ENCODE measurements at regions not wholly inside any gene's neighbourhood (a gene's known extent, or its start where the extent isn't known, plus 50 kb on each side); places are given as distances from the start of the nearest gene placed in this dataset.

GRCh38 chr2:183868707-183869106 is 729.6 kb upstream of the ZNF804A start:
- no peak overlapping the region for H3K27ac ChIP-seq (ENCODE audit: low read depth, low read length)
- no peaks in the 10 kb centered on the region for H3K9me3 ChIP-seq (ENCODE audit: control insufficient read depth, insufficient read depth, low read length)
- no peaks in the 10 kb centered on the region for H3K27me3 ChIP-seq (ENCODE audit: control insufficient read depth, insufficient read depth, low read length)
- ChIA-PET CTCF (no interaction called here), POLR2A (no interaction called here)
- no peak for TF ChIP-seq CTCF (IDR thresholded peaks at IDR 0.05; ENCODE audit: low read depth, low read length)
- no peak for DNase-seq (ENCODE audit: low read depth, low spot score)
- H3K4me3 ChIP-seq (ENCODE audit: low read depth, low read length), result no peak overlapping the region

GRCh38 chr2:183872131-183872530 is 726.2 kb upstream of the ZNF804A start:
- POLR2A ChIA-PET, result no interaction called here
- Histone ChIP-seq H3K4me3 (ENCODE audit: low read depth, low read length) (no peak overlapping the region), H3K27me3 (ENCODE audit: control insufficient read depth, insufficient read depth, low read length) (no peaks in the 10 kb centered on the region), H3K27ac (ENCODE audit: low read depth, low read length) (no peak overlapping the region), H3K9me3 (ENCODE audit: control insufficient read depth, insufficient read depth, low read length) (no peaks in the 10 kb centered on the region)
- TF ChIP-seq CTCF (IDR thresholded peaks at IDR 0.05; ENCODE audit: low read depth, low read length), result no peak
- no peak for DNase-seq (ENCODE audit: low read depth, low spot score)
- CTCF ChIA-PET, result no interaction called here

GRCh38 chr2:183881978-183882377 is 716.4 kb upstream of the ZNF804A start:
- TF ChIP-seq CTCF (IDR thresholded peaks at IDR 0.05; ENCODE audit: low read depth, low read length), result no peak
- Histone ChIP-seq H3K27me3 (ENCODE audit: control insufficient read depth, insufficient read depth, low read length) (no peaks in the 10 kb centered on the region), H3K9me3 (ENCODE audit: control insufficient read depth, insufficient read depth, low read length) (peaks cover 4% of the 10 kb centered on the region; the same call in 1 of the 2 replicates), H3K4me3 (ENCODE audit: low read depth, low read length) (no peak overlapping the region), H3K27ac (ENCODE audit: low read depth, low read length) (no peak overlapping the region)
- ChIA-PET POLR2A (no interaction called here), CTCF (no interaction called here)
- DNase-seq (ENCODE audit: low read depth, low spot score), result no peak

- TF ChIP-seq CTCF (IDR thresholded peaks at IDR 0.05; ENCODE audit: low read depth, low read length), result no peak
- Histone ChIP-seq H3K9me3 (ENCODE audit: control insufficient read depth, insufficient read depth, low read length) (peaks cover 12% of the 10 kb centered on the region), H3K27ac (ENCODE audit: low read depth, low read length) (no peak overlapping the region), H3K27me3 (ENCODE audit: control insufficient read depth, insufficient read depth, low read length) (no peaks in the 10 kb centered on the region), H3K4me3 (ENCODE audit: low read depth, low read length) (no peak overlapping the region)
- CTCF ChIA-PET, result no interaction called here
- POLR2A ChIA-PET, result no interaction called here
- DNase-seq (ENCODE audit: low read depth, low spot score), result no peak
Observed at GRCh38 chr2:183892315-183892941, 705.9 kb upstream of the ZNF804A start.

- Histone ChIP-seq H3K27me3 (ENCODE audit: control insufficient read depth, insufficient read depth, low read length) (no peaks in the 10 kb centered on the region), H3K27ac (ENCODE audit: low read depth, low read length) (no peak overlapping the region), H3K9me3 (ENCODE audit: control insufficient read depth, insufficient read depth, low read length) (no peaks in the 10 kb centered on the region), H3K4me3 (ENCODE audit: low read depth, low read length) (no peak overlapping the region)
- no peak for TF ChIP-seq CTCF (IDR thresholded peaks at IDR 0.05; ENCODE audit: low read depth, low read length)
- ChIA-PET POLR2A (no interaction called here), CTCF (no interaction called here)
- DNase-seq (ENCODE audit: low read depth, low spot score), result no peak
Observed at GRCh38 chr2:183898641-183899040, 699.7 kb upstream of the ZNF804A start.
